Ishikawa (cell line): ENCODE measurements at regions not wholly inside any gene's neighbourhood (a gene's known extent, or its start where the extent isn't known, plus 50 kb on each side); places are given as distances from the start of the nearest gene placed in this dataset.

ENCODE experiments used
- CEBPB ChIP-seq: IDR thresholded peaks from 2 replicates; pipeline ENCODE4 v1.6.1; 2012
- EP300 ChIP-seq: IDR thresholded peaks from 2 replicates; pipeline ENCODE4 v1.6.1; 2012; ENCODE audit warnings: borderline replicate concordance
- NFIC ChIP-seq: IDR thresholded peaks from 2 replicates; pipeline ENCODE4 v1.6.1; 2012
- TAF1 ChIP-seq: IDR thresholded peaks from 2 replicates; pipeline ENCODE4 v1.6.1; 2012; ENCODE audit warnings: low read depth, mild to moderate bottlenecking
- YY1 ChIP-seq: IDR thresholded peaks from 2 replicates; pipeline ENCODE4 v1.6.1; 2012; ENCODE audit warnings: low read depth
- TF ChIP-seq, protein P1 (sequence below): IDR thresholded peaks from 2 replicates; pipeline ENCODE4 v1.6.1; 2012; ENCODE audit warnings: low read depth, mild to moderate bottlenecking
- TF ChIP-seq, protein P2 (sequence below): IDR thresholded peaks from 2 replicates; pipeline ENCODE4 v1.6.1; 2012
- TF ChIP-seq, protein P3 (sequence below): IDR thresholded peaks from 2 replicates; pipeline ENCODE4 v1.6.1; 2012

DNA sequence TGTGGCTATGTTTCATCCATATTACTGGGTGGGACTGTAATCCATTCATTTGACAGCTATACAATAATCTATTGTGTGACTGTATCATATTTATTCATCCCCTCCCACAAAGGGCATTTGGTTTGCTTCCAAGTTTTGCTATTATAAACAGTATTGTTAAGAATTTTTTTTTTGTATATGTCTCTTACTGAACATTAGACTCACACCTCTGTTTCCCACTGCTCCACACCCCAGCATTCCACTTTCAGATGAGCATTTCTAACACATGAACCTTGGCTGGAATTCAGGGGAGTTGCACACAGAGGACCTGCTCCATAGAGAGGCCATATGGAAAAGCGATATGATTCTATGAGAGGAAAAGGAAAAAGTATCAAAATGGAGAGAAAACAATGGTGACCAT is 81.6 kb upstream of the DKK2 start:
- TF ChIP-seq, protein P1, sequence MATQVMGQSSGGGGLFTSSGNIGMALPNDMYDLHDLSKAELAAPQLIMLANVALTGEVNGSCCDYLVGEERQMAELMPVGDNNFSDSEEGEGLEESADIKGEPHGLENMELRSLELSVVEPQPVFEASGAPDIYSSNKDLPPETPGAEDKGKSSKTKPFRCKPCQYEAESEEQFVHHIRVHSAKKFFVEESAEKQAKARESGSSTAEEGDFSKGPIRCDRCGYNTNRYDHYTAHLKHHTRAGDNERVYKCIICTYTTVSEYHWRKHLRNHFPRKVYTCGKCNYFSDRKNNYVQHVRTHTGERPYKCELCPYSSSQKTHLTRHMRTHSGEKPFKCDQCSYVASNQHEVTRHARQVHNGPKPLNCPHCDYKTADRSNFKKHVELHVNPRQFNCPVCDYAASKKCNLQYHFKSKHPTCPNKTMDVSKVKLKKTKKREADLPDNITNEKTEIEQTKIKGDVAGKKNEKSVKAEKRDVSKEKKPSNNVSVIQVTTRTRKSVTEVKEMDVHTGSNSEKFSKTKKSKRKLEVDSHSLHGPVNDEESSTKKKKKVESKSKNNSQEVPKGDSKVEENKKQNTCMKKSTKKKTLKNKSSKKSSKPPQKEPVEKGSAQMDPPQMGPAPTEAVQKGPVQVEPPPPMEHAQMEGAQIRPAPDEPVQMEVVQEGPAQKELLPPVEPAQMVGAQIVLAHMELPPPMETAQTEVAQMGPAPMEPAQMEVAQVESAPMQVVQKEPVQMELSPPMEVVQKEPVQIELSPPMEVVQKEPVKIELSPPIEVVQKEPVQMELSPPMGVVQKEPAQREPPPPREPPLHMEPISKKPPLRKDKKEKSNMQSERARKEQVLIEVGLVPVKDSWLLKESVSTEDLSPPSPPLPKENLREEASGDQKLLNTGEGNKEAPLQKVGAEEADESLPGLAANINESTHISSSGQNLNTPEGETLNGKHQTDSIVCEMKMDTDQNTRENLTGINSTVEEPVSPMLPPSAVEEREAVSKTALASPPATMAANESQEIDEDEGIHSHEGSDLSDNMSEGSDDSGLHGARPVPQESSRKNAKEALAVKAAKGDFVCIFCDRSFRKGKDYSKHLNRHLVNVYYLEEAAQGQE, result no peak
- TF ChIP-seq NFIC (no peak), YY1 (no peak), TAF1 (no peak), CEBPB (no peak), EP300 (no peak)
- TF ChIP-seq, protein P2, sequence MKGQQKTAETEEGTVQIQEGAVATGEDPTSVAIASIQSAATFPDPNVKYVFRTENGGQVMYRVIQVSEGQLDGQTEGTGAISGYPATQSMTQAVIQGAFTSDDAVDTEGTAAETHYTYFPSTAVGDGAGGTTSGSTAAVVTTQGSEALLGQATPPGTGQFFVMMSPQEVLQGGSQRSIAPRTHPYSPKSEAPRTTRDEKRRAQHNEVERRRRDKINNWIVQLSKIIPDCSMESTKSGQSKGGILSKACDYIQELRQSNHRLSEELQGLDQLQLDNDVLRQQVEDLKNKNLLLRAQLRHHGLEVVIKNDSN, result no peak
- TF ChIP-seq, protein P3, sequence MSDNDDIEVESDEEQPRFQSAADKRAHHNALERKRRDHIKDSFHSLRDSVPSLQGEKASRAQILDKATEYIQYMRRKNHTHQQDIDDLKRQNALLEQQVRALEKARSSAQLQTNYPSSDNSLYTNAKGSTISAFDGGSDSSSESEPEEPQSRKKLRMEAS, result no peak
